Stimulated activated CD4-positive, alpha-beta T cell treated with anti-CD3 and anti-CD28 coated beads, Interleukin-15, amount 100 ng/mL, for 48 hours (primary cell): ENCODE measurements at regions not wholly inside any gene's neighbourhood (a gene's known extent, or its start where the extent isn't known, plus 50 kb on each side); places are given as distances from the start of the nearest gene placed in this dataset.

Experiments used
- DNase-seq, 2 donors: peaks; one replicate each; pipeline ENCODE4 v3.0.0-alpha.2; 2020; ENCODE audit warnings: low read depth in 2 of 2

DNA sequence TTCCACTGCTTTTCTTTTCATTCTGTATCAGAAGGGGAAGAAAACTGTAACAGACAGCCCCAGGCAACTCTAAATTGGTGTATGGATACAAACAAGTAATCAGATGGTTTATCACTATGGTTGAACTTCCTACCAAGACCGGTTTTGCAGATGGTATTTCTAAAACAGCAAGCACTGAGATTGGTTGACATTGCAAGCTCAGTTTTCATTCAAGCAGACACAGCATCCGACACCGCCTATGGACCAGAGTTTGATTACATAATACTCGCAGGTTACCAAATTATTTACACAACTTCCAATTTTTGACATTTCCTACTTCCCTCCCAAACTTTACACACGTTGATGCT is 209.9 kb downstream of the ALDH8A1 start:
- DNase-seq = no peak

DNA sequence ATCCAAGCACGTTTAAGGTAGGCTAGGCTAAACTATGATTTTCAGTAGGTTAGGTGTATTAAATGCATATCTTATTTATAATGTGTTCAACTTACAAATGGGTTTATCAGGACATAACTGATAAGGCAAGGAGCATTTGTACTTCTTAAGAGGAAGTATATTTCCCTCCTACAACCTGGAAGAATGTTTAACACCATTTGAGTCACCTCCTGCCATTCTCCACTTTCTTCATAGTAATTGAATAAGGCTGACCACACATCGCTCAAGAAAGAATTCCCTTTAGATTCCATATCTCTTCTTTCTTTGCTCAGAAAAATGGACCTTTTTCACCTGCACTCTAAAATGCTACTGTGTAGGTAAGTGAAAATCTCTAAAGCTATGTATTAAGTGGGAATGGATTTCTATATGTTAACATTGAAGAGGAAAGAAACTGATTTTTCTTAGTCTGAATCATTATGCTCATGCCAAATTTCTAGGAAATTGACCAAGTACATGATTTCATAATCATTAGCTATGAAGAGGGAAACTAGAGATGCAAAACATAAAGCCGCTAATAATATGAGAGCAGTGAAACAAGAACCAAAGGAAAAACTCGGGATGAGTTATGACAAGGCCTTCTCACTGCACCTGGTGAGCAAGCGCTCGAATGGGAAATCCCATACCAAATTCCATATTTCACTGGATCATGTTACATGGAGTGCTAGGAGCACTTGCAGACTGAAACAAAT is 210.4 kb downstream of the ALDH8A1 start:
- no peak for DNase-seq

DNA sequence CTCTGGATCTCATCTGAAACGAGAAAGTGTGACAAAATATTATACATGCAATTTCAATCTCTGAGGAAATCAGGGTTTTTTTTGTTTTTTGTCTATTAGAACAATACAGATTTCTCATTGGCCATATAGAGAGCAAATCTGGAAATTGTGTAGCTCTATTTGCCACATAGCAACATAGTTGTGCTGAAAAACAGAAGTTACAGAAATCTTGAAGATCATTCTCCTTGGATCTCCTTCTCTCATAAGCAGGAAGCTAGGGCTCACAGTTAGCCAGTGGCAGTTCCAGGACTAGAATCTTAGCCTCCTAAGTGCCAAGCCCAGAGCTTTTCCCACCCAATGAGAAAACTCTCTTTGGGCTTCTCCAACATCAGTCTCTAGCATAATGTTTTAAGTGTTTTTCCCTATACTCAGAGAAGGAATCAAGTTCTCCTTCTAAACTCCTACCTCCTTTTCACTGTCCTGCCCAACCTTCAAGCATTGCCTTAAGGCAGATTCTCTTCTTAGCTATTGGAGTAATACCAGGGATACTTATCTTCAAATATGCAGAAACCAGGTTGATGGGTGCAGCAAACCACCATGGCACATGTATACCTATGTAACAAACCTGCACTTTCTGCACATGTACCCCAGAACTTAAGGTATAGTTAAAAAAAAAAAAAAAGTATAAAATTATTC is 211.6 kb downstream of the ALDH8A1 start:
- DNase-seq = no peak

DNA sequence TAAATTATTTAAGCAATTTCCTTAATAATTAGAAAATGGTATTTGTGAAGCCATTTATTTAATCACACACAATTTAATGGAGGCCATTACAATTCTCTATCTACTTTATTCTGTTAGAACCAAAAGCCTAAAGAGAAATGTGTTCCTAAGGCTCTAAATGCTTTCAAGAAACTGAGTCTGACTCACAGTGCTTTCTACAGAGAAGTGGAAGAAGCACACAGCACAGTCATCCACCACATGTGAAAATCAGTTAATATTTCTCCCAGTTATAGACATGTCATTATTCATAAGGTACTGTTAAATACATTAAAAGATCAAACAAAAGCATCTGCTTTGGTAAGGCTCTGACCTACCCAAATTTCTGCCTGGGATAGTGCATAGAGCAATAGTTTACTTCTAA is 214.4 kb downstream of the ALDH8A1 start:
- no peak for DNase-seq

DNA sequence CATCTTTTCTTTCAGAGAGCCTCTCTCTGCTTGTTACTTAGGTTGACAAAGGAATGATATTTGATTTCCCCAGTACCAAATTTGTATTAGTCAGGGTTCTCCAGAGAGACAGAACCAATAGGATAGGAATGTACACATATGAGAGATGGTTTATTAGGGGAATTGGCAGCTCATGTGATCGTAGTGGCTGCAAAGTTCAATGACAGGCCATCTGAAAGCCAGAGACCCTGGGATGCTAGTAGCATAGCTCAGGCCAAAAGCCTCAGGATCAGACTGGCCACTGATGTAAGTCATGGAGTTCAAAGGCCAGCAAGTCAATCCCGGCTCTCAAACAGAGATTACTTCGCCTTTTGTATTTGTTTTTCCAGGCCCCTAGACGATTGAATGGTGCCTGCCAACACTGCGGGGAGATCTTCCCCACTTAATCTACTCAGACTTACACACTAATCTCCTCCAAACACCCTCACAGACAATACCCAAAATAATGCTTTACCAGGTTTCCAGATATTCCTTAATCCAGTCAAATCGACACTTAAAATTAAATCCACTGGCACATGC is 215.5 kb downstream of the ALDH8A1 start:
- no peak for DNase-seq

DNA sequence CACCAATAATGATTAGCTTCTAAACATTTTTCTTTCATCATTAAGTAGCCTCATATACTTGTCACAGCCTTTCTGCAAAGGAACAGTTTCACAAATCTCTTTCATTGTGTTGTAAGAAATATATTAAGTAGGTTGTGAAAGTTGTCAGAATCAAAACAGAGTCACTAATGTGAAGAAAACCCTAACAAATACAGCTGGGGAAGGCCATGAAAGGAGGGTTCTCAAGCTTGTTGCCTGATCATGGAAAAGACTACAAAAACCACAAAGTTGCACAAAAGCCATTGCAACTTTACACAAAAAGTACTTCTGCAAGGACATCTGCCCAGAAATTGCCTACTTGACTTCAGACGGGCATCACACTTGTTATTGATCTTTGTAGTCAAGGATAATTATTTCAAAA is 216.1 kb downstream of the ALDH8A1 start:
- DNase-seq = no peak

DNA sequence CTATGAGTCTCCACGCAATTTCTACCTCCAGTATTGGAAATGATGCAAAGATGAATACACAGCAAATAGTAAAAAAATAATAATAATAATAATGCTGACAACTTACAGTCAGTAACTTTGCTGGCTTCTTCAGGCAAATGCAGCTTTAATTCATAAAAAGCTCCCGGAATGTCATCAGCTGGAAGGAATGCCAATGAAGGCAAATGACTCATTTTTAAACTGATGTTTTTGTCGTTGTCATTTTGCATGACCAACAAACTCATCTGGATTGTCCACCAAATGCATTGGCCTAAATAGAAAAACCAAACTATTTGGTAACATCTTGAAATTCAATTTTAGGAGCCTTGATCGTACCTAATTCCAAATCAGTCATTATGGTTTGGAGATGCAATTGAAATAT is 217.1 kb downstream of the ALDH8A1 start:
- no peak for DNase-seq

DNA sequence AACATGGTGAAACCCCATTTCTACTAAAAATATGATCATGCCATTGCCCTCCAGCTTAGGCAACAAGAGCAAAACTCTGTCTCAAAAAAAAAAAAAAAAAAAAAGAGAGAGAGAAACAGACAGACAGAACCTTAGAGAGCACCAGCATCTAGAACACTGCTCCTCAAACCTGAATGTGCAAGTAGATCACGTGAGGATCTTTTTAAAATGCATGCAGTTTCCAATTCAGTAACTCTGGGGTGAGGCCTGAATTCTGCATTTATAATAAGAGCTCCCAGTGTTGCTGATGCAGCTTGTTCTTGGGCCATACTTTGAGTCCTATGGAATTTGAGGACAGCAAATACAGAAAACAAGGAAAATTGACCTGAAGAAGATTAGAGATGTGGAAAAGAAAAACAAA is 218.3 kb downstream of the ALDH8A1 start:
- no peak for DNase-seq

DNA sequence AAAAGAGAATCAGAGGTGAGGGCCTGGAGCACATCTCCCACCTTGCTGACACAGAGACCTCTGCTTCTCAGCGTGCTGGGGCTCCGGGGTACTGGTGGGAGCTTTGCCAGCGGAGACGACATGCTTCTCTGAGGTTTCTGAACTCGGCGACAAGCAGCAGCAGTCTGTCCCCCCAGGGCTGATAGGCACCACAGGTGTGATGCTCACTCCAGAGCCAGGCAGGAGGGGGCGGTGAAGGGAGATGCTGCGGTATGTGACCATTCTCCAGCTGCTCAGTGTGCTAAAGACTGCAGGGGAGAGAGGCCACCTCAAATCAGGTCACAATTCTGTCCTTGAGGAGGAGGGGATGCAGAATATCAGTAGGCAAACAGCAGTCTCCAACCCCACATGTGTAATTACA is 219.9 kb downstream of the ALDH8A1 start:
- no peak for DNase-seq

DNA sequence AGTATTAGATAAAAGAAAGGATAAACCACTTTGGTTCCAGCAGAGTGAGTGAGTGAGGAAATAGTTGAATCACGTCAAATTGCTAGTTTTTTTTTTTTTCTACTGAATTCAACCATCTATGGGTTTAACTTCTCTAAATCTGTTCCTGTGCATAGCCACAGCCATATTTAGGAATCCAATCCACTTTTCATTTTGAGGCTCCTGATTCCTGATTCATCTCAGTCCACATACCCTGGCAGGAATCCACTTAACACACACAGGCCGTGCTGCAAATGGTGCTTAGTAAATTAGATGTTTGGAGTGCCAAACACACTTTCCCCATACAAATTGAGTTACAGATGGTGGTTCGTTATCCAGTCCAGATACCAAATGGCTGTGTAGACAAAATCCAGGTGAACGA is 220.3 kb downstream of the ALDH8A1 start:
- no peak for DNase-seq

DNA sequence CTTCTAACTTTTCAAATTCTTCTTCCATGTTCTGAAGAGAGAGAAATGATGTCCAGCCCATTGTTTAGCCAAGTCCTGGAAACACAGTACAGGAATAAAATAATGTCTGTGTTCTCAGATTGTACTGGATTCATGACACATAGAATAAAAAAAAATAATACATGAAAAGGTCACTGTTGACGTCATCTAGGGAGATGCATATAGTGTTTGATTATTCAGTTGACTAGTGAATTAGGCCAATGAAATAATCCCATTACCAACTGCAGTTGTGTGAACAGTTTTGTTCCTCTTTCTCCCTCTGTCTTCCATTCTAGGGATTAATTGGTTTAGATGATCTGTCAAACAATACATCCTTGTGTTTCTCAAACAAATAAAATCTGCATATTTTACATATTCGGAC is 222.8 kb downstream of the ALDH8A1 start:
- DNase-seq = no peak

DNA sequence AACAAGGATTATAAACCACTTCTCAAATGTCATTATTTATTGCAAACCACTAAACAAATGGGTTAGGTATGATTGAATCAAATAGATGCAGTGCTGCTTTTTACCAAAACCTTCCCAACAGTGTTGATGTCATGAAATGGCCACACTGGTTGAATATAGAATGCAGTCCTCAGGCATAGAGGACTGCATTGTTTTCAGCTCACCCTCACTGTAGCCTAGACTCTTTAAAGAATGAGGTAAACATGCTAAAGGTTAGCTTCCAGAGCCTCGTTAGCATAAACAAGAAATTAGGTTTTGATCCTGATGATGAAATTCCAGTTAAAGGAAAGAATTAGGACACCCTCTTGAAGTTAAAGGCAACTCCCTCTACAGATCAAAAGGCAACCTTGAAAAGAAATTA is 224.3 kb downstream of the ALDH8A1 start:
- DNase-seq = no peak

DNA sequence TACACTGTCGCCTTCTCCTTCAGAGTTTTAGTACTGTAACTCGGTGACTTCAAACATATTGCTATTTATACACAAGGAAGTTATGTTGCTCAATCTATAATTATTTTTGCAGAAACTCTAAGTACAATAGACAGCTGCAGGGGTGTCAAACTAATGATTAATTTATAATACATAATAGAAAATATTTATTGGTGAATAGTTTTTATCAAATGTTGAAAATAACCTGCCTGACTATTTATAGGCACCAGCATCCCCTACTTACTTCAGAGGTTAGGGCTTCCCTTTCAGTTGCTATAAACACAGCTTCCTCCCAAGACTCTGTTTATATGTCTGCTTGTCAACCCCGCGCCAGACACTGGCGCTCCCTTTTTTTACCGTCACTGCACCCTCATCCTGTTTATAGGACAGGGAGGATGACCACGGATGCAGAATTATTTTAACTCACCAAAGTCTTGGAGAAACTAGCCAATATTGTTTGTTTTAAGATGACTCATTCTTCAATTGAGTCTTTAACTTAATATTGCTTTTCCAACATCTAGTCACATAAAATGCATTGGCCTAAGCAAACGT is 225.0 kb downstream of the ALDH8A1 start:
- DNase-seq = no peak

DNA sequence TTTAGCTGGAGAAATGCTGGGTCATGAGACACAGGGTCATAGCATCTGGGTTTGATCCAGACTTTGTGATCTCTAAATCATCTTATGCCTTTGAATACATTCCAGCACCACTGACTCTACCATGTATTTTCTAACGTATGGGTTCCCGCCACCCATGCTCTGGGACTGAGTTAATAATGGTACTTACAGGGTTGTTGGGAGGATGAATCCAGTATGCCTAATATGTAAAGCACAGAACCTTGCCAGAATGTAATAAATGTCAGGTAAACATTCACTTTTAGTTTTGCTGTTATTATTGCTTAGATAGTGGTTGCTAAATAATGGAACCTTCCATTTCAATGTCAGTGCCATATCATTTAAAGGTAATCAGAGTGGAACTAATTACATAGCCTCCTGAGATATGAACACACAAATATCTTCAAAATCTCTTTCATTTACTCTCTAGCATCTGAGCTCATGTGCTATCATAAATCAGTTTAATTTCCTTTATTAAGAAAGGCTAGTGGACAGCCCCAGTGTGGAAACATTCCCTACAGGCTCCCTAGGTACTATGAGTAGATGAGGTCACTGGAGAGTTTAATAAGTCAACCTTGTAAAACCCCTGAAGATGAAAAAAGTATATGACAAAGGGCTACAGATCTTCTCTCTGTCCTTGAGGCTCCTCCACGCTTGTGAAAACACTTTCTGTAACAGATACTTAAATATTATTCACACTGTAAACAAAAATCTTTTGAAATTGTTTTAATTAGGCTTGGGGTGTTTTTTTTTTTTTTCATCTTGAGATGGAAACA is 226.6 kb downstream of the ALDH8A1 start:
- DNase-seq = no peak

DNA sequence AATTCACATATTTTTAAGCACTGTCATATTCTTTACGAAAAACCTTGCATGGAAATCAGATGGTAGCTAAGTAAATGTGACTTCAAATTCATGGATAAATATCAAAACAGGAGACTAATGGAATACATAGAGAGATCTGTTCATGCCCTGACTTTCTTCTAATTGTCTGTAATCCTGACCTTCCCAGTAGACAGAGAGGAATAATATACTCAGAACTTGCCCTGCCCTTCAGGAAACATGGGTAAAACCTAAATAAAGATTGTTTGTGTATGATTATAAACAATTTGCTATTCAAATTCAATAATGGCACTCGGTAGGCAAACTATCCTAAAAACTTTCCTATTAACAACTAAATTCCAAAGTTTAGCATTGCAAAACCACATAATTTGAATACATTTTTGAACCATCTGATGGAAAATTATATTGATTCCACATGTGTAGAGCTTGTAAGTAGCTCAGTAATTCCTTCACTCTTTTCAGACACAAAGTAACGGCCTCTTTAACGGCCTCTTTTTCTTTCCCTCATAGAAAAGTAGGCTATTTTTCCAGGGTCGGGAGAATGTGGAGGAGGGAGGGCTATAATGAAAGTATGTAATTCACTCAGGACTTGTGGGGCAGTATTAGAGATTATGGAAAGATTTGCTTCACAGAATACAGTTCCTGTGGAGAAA is 227.6 kb downstream of the ALDH8A1 start:
- DNase-seq = no peak

DNA sequence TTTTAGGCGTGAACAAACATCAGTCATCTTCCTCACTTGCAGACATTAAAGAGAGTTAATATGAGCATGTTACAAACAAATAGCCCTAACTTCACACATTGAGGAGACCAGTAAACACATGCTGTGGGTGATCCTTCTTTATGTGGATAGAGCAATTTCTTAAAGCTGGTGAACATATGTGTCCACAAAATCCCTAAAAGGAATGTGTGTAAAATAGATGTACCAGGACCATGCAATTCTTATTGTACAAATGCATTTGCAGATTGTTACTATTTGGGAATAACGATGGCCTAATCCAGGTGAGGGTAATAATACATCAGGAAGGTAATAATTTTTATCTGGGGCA is 228.9 kb downstream of the ALDH8A1 start:
- DNase-seq = no peak

DNA sequence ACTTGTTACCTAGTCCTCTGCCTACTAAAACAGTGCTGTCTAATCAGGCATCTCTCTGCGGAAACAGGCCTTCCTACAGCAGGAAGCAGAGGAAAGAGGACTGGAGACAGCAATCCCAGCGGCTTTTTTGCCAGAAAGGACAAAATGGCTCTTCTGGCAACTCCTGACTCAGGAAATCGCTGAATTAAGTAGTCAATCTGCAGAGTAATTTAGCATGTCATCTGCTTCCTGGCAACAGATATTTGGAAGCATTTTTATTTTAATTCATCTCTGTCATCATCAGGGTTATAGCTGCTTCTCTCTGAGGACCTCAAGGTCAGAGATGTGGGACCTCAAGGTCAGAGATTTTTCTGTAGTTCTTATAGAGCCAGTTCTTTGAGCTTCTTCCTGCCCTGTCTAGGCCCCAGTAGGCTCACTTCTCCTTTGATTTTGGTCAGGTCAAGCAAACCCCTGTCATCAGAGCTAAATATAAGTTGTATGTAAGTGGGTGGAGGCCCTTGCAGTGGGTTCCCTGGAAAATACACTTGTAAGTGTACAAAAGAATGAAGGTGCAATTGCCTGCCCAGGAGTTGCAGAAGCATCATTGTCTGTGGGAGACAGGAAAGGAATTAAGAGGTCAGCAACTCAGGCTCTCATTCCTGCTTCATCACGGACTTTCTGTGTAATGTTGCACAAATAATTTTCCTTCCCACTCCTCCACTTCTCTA is 229.4 kb downstream of the ALDH8A1 start:
- no peak for DNase-seq

DNA sequence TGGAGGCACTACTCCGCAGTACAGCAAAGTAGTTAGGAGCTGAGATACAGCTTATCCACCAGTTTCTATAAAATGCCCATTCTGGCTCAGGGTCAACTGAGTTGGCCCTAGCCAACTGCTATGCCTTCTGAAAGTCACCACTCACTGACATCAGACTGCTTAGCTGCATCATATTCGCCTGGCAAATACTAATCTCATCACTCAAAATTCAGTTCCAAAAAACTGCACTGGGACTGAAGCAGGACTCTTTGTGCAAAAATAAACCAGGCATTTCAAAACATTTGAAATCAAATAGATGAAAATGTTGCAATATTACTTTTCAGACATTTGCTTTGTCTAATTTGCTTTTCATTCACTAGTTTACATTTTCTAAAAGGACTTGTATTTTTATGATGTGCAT is 230.0 kb downstream of the ALDH8A1 start:
- DNase-seq = no peak

DNA sequence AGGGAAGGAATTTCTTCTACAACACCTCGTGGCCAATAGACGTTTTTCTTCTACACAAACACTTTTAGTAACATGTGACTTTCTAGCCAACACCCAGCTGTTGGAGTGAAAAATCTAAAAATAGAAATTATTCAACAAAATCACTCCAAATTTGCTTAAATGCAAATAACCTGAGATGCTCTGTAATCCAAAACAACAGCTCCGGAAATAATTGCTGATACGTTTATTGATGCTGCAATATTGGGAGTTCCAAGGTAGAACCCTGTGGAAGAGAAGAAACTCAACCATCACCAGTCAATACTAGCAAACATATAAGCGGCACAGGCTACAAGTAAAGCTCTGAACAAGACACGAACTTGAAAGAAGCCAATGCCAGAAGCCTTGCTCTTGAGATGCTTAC is 230.6 kb downstream of the ALDH8A1 start:
- no peak for DNase-seq

DNA sequence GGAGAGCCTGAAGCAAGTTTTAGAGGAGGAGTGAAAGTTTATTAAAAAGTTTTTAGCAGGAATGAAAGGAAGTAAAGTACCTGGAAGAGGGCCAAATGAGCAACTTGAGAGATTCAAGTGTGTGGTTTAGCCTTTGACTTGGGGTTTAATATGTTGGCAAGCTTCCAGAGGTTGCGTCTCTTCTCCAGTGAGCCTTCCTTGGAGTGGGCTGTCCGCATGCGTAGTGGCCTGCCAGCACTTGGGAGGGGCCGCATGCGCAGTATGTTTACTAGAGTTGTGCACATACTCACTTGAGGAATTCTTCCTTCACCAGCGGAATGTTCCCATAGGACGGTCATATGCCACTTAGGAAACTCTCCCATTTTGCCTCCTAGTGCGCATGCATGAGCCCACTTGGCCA is 235.2 kb downstream of the ALDH8A1 start:
- DNase-seq = no peak

DNA sequence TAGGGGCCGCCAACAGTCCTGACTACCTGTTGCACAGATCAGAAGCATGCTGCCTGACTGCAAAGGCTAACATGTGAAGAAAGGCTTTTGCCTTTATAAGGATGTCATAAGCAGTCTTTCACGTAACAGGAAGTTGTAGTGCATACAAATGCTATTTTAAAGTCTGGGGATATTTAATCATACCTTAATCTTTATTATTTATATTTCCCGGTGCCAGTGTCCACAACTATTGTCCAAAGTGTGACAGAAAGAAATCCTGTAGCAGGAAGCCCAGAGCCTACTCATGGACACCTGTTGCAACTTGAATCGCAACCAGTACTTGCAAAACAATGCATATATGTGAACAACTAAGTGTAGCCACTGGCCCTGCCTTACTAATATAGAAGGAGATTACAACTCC is 235.8 kb downstream of the ALDH8A1 start:
- no peak for DNase-seq
